Progenitor cell of endocrine pancreas (in vitro differentiated cells): ENCODE measurements at regions not wholly inside any gene's neighbourhood (a gene's known extent, or its start where the extent isn't known, plus 50 kb on each side); places are given as distances from the start of the nearest gene placed in this dataset.

Experiments
- DNase-seq: peaks from one replicate; pipeline ENCODE4 v3.0.0; 2021; ENCODE audit warnings: low spot score; ENCODE audit not compliant: unreplicated experiment
- H3K27ac Mint-ChIP-seq: 2 replicates; pipeline ENCODE4 v1.8.0; 2021; ENCODE audit warnings: mild to moderate bottlenecking, moderate library complexity, mixed read lengths
- H3K27me3 Mint-ChIP-seq: 2 replicates; pipeline ENCODE4 v1.8.0; 2021; ENCODE audit warnings: mixed read lengths
- H3K36me3 Mint-ChIP-seq: 2 replicates; pipeline ENCODE4 v1.8.0; 2022; ENCODE audit warnings: mixed read lengths; ENCODE audit not compliant: insufficient read depth
- H3K4me1 Mint-ChIP-seq: 2 replicates; pipeline ENCODE4 v1.8.0; 2021; ENCODE audit warnings: low read depth, mixed read lengths
- H3K4me3 Mint-ChIP-seq: 2 replicates; pipeline ENCODE4 v1.8.0; 2021; ENCODE audit warnings: low read depth, mild to moderate bottlenecking, moderate library complexity, mixed read lengths
- H3K9me3 Mint-ChIP-seq: 2 replicates; pipeline ENCODE4 v1.8.0; 2021; ENCODE audit warnings: low read depth, mixed read lengths
- TF ChIP-seq, protein P1 (sequence below): fragments of 200-600 bp; sonication (generic); IDR thresholded peaks from one replicate; pipeline ENCODE4 v1.5.0; 2021; ENCODE audit warnings: antibody characterized with exemption, mild to moderate bottlenecking; ENCODE audit not compliant: unreplicated experiment

DNA sequence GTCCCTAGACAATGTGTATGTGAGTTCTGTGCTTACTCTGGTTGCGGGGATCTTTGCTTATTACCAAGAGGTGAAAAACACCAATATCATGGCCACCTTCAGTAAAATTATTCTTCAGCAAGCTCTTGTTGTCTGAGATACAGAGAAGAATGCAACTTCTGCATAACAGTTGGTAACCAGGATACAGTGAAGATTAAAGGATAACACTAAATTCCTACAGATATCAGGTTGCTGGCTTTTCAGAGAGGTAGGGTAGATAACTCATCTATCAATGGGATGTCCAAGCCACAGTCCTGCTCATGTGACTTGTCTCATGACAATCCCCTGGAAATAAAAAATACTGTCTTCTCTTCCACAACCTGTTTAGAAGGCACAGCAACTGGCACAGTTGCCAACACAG lies 308.5 kb downstream of the TNS1 start:
- peaks cover 5% of the 10 kb centered on the region for H3K27me3 Mint-ChIP-seq
- DNase-seq: no peak
- H3K4me3 Mint-ChIP-seq: no peak overlapping the region
- TF ChIP-seq, protein P1, sequence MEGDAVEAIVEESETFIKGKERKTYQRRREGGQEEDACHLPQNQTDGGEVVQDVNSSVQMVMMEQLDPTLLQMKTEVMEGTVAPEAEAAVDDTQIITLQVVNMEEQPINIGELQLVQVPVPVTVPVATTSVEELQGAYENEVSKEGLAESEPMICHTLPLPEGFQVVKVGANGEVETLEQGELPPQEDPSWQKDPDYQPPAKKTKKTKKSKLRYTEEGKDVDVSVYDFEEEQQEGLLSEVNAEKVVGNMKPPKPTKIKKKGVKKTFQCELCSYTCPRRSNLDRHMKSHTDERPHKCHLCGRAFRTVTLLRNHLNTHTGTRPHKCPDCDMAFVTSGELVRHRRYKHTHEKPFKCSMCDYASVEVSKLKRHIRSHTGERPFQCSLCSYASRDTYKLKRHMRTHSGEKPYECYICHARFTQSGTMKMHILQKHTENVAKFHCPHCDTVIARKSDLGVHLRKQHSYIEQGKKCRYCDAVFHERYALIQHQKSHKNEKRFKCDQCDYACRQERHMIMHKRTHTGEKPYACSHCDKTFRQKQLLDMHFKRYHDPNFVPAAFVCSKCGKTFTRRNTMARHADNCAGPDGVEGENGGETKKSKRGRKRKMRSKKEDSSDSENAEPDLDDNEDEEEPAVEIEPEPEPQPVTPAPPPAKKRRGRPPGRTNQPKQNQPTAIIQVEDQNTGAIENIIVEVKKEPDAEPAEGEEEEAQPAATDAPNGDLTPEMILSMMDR: no peak
- H3K36me3 Mint-ChIP-seq: no peaks in the 10 kb centered on the region
- no peaks in the 10 kb centered on the region for H3K4me1 Mint-ChIP-seq
- no peaks in the 10 kb centered on the region for H3K9me3 Mint-ChIP-seq
- no peak overlapping the region for H3K27ac Mint-ChIP-seq

- Mint-ChIP-seq H3K27me3 (peaks cover 3% of the 10 kb centered on the region), H3K27ac (no peak overlapping the region)
These were observed 309.4 kb downstream of the TNS1 start for GRCh38 chr2:217693363-217693762.

DNA sequence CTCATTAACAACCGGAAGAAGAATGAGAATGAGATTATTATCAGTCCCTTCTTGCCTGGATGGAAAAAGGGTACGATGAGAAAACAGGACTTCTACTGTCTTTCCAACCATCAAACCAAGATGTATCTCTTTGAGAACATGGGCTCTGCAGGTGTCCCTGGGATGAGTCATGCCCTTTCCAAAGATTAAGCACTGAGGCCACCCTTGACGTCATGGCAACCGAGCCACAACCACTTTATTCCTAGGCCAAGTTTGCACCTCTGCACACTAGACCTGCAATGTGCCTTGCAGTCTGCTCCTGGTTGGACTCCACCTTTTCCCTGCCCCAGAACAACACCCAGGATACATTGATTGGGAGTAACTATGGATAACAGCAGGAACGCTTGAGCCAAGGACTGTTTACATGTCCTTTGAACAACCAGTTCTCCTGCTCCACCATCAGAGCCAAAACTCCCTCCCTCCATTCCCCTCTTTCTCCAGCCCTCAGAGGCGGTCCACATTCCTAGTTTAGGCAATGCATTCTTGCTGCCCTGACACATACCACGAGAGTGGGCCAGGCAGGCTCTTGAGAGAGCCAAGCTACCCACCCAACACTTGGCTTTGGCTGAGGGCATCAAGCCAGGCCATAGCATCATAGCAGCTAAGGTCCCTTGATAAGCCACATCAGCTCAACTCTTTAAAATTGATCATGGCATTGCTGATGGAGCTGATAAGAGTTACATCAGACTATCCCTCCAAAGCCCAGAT lies 310.7 kb downstream of the TNS1 start:
- Mint-ChIP-seq H3K27me3 (peaks cover 8% of the 10 kb centered on the region), H3K4me1 (no peaks in the 10 kb centered on the region), H3K4me3 (no peak overlapping the region), H3K36me3 (no peaks in the 10 kb centered on the region), H3K9me3 (no peaks in the 10 kb centered on the region), H3K27ac (no peak overlapping the region)
- TF ChIP-seq, protein P1: no peak
- no peak for DNase-seq

More at GRCh38 chr2:217693363-217693762, 309.4 kb downstream of the TNS1 start:
- TF ChIP-seq, protein P1: no peak
- no peak overlapping the region for H3K4me3 Mint-ChIP-seq
- DNase-seq: no peak
- H3K4me1 Mint-ChIP-seq: no peaks in the 10 kb centered on the region
- H3K9me3 Mint-ChIP-seq: no peaks in the 10 kb centered on the region
- no peaks in the 10 kb centered on the region for H3K36me3 Mint-ChIP-seq

- Mint-ChIP-seq H3K27me3 (peaks cover 9% of the 10 kb centered on the region), H3K4me3 (no peak overlapping the region), H3K9me3 (no peaks in the 10 kb centered on the region), H3K36me3 (no peaks in the 10 kb centered on the region), H3K4me1 (no peaks in the 10 kb centered on the region), H3K27ac (no peak overlapping the region)
- TF ChIP-seq, protein P1: no peak
- no peak for DNase-seq
These were observed 311.3 kb downstream of the TNS1 start for GRCh38 chr2:217691516-217691915.

- no peaks in the 10 kb centered on the region for H3K9me3 Mint-ChIP-seq
- TF ChIP-seq, protein P1: no peak
- H3K4me1 Mint-ChIP-seq: peaks cover 12% of the 10 kb centered on the region
- peaks cover 9% of the 10 kb centered on the region for H3K27me3 Mint-ChIP-seq
- no peaks in the 10 kb centered on the region for H3K36me3 Mint-ChIP-seq
- H3K4me3 Mint-ChIP-seq: no peak overlapping the region
- H3K27ac Mint-ChIP-seq: no peak overlapping the region
- DNase-seq: no peak
These were observed 313.7 kb downstream of the TNS1 start for GRCh38 chr2:217689053-217689452.
